Right renal cortex interstitium (tissue), 3 donors: ENCODE measurements at regions not wholly inside any gene's neighbourhood (a gene's known extent, or its start where the extent isn't known, plus 50 kb on each side); places are given as distances from the start of the nearest gene placed in this dataset.
A peak's percentile ranks its signal among the peaks of the same experiment; 100 is the strongest.

ENCODE experiments used
- DNase-seq, 3 donors: peaks; one replicate each; pipeline ENCODE4 v3.0.0-alpha.2; 2013; ENCODE audit warnings: low read depth in 3 of 3, low spot score in 2 of 3

- no peak for DNase-seq
Measured at GRCh38 chr5:170159947-170160346, 54.2 kb downstream of the FOXI1 start.

DNA sequence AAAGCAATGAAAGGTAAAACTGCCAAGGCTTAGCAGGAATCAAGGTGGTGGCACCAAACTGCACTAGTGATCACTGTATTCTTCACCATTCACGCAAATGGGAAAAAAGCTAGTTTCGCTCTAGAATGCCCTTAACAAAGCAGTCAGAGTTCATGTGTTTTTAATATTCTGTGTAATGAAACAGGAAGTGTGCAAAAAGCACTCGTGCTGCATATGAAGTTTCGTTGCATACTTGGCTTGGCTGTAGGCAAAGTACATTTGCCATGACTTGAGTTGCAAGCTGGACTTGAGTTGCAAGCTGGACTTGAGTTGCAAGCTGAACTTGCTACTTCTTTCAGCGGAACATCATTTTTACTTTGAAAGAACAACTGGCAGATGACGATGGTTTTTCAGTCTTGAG, 55.4 kb downstream of the FOXI1 start:
- DNase-seq, result no peak

DNA sequence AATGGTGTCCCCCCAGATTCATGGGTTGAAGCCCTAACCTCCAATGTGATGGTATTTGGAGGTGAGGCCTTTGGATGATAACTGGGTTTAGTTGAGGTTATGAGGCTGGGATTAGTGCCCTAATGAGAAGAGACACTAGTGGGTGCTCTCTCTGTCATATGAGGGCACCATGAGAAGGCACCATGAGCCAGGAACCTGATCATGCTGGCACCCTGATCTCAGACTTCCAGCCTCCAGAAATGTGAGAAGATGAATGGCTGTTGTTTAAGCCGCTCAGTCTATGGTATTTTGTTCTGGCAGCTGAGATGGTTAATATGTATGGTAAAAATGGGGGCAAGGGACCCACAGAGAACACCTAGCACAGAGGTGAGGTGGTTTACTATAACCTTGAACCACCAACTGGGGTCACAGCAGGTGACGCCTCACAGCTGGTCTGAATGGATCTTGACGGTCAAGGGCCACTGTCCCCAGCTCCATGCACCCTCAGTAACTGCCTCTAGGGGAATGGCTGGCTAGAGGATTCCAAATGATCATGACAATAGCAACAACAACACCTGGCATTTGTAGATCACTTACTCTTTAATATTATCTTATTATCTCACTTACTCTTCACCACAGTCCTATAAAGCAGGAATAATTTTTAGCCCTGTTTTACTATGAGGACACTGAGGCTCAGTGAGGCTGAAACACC, 57.1 kb downstream of the FOXI1 start:
- DNase-seq, result no peak

GRCh38 chr5:170164087-170164486, 58.4 kb downstream of the FOXI1 start:
- no peak for DNase-seq

DNA sequence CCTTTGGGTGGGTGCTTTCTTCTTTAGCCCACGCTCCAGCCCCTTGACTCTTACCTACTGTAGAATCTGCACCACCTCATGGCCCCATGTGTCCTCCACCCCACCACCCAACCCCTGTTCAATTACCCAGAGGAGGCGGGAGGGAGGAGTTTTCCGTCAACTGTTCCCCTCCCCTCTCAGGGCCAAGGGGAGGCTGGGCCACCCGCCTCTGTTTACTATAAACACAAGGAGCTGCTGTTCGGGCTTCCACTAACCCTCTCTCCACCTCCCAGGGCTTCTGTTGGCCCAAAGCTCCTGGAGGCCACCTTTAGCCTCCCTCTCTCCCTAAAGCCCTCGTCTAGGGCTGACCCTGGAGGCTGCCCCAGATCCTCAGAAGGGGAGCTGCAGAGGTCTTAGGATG, 59.2 kb downstream of the FOXI1 start:
- no peak for DNase-seq

- DNase-seq, result no peak
Measured at GRCh38 chr5:170166101-170166500, 60.4 kb downstream of the FOXI1 start.

DNA sequence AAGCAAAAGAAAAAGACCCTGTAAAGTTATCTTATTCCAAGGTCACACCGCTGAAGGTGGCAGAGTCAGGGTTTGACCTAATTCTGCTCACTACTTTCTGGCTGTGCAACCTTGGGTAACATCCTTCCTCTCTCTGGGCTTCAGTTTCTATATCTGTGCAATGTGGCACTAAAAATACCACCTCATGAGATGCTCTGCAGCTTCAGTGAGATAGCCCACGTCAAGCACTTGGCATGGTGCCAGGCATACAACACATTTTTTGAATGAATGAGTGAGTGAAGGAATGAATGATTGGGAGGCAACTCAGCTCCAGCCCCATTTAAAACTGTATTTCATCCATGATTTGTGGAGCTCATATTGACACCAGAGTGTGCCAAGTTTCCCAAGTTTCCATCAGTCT, 62.3 kb downstream of the FOXI1 start:
- no peak for DNase-seq

DNA sequence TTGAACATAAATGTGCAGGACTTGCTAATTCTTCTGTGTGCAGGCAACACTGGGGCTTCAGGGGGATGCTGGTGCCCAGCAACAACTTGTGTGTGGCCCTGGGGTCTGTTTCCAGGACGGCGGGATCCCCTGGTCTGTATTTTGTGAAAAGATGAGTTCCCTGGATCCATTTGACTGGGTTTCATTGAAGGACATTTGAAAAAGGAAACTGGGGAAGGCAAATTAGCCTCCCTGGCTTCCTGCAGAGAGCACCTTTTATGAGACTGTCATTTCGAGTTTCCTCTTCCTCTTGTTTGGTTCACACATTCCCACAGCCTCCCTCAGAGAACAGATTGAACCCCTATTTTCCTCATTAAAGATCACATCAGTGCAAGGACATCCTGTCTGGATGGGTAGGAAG, 63.1 kb downstream of the FOXI1 start:
- no peak for DNase-seq

DNA sequence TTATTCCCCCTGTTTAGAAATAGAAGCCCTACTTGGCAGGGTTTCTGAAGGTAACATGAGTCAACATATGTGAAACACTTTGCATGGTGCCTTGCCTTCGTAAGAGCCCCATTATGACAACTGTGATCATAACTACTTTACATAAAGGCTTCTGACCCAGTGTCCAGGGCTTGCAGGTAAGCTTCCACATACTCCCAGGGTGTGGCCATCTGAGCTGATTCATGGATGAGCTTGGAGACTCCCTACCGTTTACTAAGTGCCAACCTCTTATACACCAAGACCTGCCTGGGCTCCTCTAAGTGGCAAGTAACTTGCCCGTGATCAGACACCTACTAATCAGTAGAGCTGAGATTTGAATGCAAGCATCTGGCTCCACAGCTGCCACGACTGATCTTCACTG, 62.8 kb upstream of the C5orf58 start:
- no peak for DNase-seq

DNA sequence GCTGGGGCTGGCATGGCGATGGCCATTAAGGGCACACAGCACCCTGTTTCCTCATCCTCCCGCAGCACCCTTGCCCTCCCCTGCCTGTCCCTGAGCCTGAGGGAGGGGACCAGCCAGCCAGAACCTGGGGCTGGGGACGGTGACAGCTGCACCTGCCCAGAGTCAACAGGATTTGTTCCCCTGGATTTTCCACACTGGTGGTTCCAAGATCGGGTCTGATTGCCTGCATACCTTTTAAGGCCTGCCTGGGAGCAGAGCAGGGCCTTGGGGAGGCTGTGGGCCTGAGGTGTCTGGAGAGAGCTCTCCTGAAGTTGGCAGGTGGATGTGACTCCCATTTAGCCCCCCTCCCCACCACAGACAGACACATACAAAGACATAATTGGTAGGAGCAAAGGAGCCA, 61.0 kb upstream of the C5orf58 start:
- peak in 1 of 3 donors; percentile 12 for DNase-seq

GRCh38 chr5:170173227-170173626, 59.6 kb upstream of the C5orf58 start:
- DNase-seq, result no peak

- no peak for DNase-seq
Measured at GRCh38 chr5:170173647-170174046, 59.1 kb upstream of the C5orf58 start.

DNA sequence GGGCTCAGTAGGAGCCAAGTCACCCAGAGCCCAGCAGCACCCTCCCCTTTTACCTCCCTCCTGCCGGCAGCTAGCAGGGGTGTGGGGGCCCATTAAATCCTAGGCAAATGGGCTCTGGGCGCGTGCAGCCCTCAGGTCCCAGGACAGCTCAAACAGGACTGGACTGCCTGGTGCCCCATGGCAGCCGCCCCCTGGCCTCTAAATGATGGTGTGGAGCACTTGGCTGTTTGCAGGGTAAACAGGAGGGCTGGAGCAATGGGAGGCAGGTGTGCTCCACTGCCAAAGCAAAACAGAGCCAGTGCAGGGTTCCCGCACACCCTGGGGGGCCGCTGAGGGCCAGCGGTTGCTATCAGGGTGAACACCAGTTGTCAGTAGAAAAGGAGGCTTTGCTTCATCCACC, 55.9 kb upstream of the C5orf58 start:
- DNase-seq, result no peak

DNA sequence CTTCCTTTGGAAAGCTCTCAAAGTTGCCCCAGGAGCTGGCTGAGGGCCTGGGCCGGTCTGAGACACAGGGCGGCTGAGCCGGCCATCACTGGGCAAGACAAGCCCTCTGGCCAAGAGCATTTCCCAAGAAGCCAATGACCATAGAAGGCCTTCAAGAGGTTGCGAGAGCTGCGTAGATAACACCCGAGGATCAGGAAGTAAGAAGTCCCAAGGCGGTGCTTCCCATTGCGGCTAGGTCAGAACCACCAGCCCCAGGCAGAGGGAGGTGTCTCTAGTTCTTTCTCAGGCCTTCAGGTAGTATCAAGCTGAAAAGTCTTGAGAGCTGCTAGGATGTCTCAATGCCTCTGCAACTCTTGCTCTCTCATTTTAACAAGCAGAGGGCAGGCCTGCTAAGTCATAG, 54.0 kb upstream of the C5orf58 start:
- DNase-seq, result no peak

DNA sequence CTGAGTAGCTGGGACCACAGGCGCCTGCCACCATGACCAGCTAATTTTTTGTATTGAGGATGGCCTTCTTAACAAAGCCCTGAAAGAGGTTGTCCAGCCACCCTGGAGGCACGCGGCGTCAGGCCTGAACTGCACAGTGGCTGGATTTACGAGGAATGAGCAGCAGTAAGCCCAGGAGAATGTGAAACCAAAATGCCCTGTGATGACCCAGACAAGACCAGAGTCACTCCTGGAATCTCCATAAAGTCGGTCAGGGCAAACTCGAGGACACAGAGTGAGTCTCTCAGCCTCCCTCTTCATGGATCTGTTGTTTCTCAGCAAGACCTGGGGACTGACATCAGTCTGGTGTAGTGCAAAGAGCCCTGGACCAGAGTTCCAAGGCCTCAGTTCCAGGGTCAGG, 53.2 kb upstream of the C5orf58 start:
- no peak for DNase-seq

DNA sequence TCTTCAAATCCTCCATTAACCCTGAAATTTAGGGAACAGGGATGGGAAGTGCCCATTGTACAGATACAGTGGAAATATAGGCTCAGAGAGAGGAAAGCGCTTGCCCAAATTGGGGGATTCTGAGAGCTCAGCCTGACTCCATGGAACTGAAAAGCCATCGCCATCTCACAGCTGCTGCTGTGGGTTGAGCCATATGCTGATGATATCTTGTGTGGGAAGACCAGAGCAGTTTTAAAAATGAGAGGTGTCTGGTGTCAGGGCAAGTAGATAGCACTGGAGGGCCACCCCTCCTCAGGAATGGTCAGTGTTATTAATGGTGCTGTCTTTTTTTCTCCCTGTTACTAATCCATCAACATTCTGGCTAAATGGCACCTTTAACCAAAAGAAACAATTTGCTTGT, 50.9 kb upstream of the C5orf58 start:
- no peak for DNase-seq

DNA sequence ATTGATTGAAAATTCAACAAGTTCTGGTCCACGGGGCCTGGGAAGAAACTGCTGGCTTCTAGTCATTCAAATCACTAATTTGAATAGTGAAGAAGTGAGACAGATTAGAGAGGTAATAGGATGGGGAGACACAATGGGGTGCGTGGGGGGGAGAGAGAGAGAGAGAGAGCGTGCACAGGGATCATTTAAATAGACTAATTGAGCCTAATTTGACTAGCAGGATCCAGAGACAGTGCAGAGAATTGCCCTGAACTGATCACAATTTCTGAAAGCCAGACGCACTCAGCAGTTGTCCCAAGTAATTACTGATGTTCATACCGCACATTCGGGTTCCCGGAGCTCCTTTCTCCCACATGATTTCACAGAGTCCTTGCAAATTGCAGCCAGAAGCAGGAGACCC, 50.3 kb upstream of the C5orf58 start:
- no peak for DNase-seq
